HEK293T (cell line): ENCODE measurements at regions not wholly inside any gene's neighbourhood (a gene's known extent, or its start where the extent isn't known, plus 50 kb on each side); places are given as distances from the start of the nearest gene placed in this dataset.

ENCODE experiments used
- BHLHE40 ChIP-seq: fragments of 450-650 bp; IDR thresholded peaks from 2 replicates; pipeline ENCODE4 v1.6.1; 2016; ENCODE audit warnings: mild to moderate bottlenecking, moderate library complexity, borderline replicate concordance
- ELF4 ChIP-seq: fragments of 450-650 bp; IDR thresholded peaks from 2 replicates; pipeline ENCODE4 v1.6.1; 2017; ENCODE audit warnings: antibody characterized with exemption
- SP1 ChIP-seq: fragments of 450-650 bp; IDR thresholded peaks from 2 replicates; pipeline ENCODE4 v1.6.1; 2017
- ZNF384 ChIP-seq: fragments of 450-650 bp; IDR thresholded peaks from 2 replicates; pipeline ENCODE4 v1.6.1; 2016

- TF ChIP-seq ELF4 (no peak), ZNF384 (no peak), BHLHE40 (no peak), SP1 (no peak)
These were observed 128.2 kb downstream of the MINAR1 start for GRCh38 chr15:79560384-79560783.
